Bronchial epithelial cell (primary cell): ENCODE measurements at regions not wholly inside any gene's neighbourhood (a gene's known extent, or its start where the extent isn't known, plus 50 kb on each side); places are given as distances from the start of the nearest gene placed in this dataset.

Experiments
- DNase-seq: peaks from one replicate; pipeline ENCODE4 v3.0.0-alpha.2; 2010; ENCODE audit warnings: low read depth
- FAIRE-seq: peaks from 2 replicates; lab custom pipeline; 2011; peaks lifted over from hg19 to GRCh38; lab: Jason Lieb, UNC
- H3K27me3 ChIP-seq: 2 replicates; pipeline ENCODE4 v1.5.1; 2011; ENCODE audit warnings: low read length; ENCODE audit not compliant: control insufficient read depth, insufficient read depth
- H3K36me3 ChIP-seq: 2 replicates; pipeline ENCODE4 v1.5.1; 2011; ENCODE audit warnings: low read length; ENCODE audit not compliant: control insufficient read depth, insufficient read depth
- H3K4me3 ChIP-seq: 2 replicates; pipeline ENCODE4 v1.5.1; 2011; ENCODE audit warnings: mild to moderate bottlenecking, low read depth, low read length, control low read depth
- TF ChIP-seq, protein P1 (sequence below): IDR thresholded peaks from 2 replicates; pipeline ENCODE4 v1.5.1; 2011; ENCODE audit warnings: mild to moderate bottlenecking, moderate library complexity, low read length, control low read depth, inconsistent platforms; ENCODE audit not compliant: insufficient read depth, severe bottlenecking

DNA sequence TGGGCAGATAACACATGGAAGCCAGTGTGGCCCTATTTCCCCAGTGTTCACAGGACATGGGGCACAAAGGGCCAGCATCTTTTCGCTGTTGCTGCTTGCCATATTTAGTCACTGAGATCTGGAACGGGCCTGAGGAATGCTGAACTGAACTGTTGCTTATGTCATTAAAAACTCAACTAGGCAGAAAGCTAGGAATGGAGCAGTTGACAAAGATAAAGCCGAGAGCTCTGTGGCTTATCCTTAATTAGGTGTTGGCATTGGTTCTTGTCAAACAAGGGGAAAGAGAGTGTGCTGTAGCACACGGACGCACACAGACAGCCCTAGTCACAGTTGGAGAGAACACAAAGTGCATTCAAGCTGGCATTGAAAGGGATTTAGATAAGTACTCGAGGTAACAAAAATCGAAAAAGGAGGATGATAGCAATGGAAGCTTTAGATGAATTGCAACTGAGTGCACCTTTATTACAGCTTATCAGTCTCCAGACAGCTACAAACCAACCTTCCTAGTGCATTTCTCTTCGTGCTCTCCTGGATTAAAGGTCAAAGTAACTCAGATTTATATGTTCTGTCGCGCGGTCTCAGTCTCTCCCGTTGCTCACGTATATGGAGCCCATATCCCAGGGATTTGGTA lies 450.2 kb upstream of the ZNF608 start:
- Histone ChIP-seq H3K27me3 (no peaks in the 10 kb centered on the region), H3K36me3 (no peaks in the 10 kb centered on the region), H3K4me3 (no peak overlapping the region)
- TF ChIP-seq, protein P1, sequence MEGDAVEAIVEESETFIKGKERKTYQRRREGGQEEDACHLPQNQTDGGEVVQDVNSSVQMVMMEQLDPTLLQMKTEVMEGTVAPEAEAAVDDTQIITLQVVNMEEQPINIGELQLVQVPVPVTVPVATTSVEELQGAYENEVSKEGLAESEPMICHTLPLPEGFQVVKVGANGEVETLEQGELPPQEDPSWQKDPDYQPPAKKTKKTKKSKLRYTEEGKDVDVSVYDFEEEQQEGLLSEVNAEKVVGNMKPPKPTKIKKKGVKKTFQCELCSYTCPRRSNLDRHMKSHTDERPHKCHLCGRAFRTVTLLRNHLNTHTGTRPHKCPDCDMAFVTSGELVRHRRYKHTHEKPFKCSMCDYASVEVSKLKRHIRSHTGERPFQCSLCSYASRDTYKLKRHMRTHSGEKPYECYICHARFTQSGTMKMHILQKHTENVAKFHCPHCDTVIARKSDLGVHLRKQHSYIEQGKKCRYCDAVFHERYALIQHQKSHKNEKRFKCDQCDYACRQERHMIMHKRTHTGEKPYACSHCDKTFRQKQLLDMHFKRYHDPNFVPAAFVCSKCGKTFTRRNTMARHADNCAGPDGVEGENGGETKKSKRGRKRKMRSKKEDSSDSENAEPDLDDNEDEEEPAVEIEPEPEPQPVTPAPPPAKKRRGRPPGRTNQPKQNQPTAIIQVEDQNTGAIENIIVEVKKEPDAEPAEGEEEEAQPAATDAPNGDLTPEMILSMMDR: no peak
- no peak for DNase-seq
- FAIRE-seq: peak; percentile 40

GRCh38 chr5:125197321-125197720 lies 450.9 kb upstream of the ZNF608 start:
- TF ChIP-seq, protein P1: no peak
- DNase-seq: no peak
- FAIRE-seq: no peak
- Histone ChIP-seq H3K36me3 (no peaks in the 10 kb centered on the region), H3K27me3 (no peaks in the 10 kb centered on the region), H3K4me3 (no peak overlapping the region)

- peak; percentile 23 for DNase-seq
Observed at GRCh38 chr5:125198270-125198974, 452.0 kb upstream of the ZNF608 start.

GRCh38 chr5:125199373-125199772 lies 452.9 kb upstream of the ZNF608 start:
- H3K36me3 ChIP-seq: no peaks in the 10 kb centered on the region
- no peak for FAIRE-seq
- DNase-seq: no peak
- TF ChIP-seq, protein P1: no peak
- no peak overlapping the region for H3K4me3 ChIP-seq
- H3K27me3 ChIP-seq: no peaks in the 10 kb centered on the region

More at GRCh38 chr5:125198270-125198974, 452.0 kb upstream of the ZNF608 start:
- H3K27me3 ChIP-seq: no peaks in the 10 kb centered on the region
- TF ChIP-seq, protein P1: no peak
- H3K4me3 ChIP-seq: no peak overlapping the region
- FAIRE-seq: no peak
- no peaks in the 10 kb centered on the region for H3K36me3 ChIP-seq

GRCh38 chr5:125199968-125200865 lies 453.8 kb upstream of the ZNF608 start:
- DNase-seq (no peak), FAIRE-seq (no peak)
- TF ChIP-seq, protein P1: no peak
- H3K27me3 ChIP-seq: no peaks in the 10 kb centered on the region
- no peak overlapping the region for H3K4me3 ChIP-seq
- no peaks in the 10 kb centered on the region for H3K36me3 ChIP-seq
